DOHH2 (cell line): ENCODE measurements at regions not wholly inside any gene's neighbourhood (a gene's known extent, or its start where the extent isn't known, plus 50 kb on each side); places are given as distances from the start of the nearest gene placed in this dataset.

Experiments used
- CTCF ChIP-seq: fragments of 200-600 bp; sonication (generic); IDR thresholded peaks from one replicate; pipeline ENCODE4 v1.5.1; 2014; ENCODE audit warnings: antibody characterized with exemption, mild to moderate bottlenecking, low read depth, low read length; ENCODE audit not compliant: poor library complexity, severe bottlenecking
- EZH2phosphoT487 ChIP-seq: fragments of 200-600 bp; sonication (generic); IDR thresholded peaks from 2 replicates; pipeline ENCODE4 v1.6.1; 2017; ENCODE audit warnings: borderline replicate concordance, mild to moderate bottlenecking, antibody characterized with exemption, low read length, moderate library complexity, mixed read lengths

- TF ChIP-seq CTCF (no peak), EZH2phosphoT487 (no peak)
These were observed 109.6 kb upstream of the POU2AF2 start for GRCh38 chr11:111135778-111136570.
